Fibroblast of skin of abdomen (primary cell): ENCODE measurements at regions not wholly inside any gene's neighbourhood (a gene's known extent, or its start where the extent isn't known, plus 50 kb on each side); places are given as distances from the start of the nearest gene placed in this dataset.
A peak's percentile ranks its signal among the peaks of the same experiment; 100 is the strongest.
"Not testable (repeated sequence)": the region's sequence is repeated elsewhere in the genome, so short reads cannot be mapped to it uniquely, and the experiment has no call there.

Experiments
- DNase-seq: peaks from one replicate; pipeline ENCODE4 v3.0.0-alpha.2; 2013

DNA sequence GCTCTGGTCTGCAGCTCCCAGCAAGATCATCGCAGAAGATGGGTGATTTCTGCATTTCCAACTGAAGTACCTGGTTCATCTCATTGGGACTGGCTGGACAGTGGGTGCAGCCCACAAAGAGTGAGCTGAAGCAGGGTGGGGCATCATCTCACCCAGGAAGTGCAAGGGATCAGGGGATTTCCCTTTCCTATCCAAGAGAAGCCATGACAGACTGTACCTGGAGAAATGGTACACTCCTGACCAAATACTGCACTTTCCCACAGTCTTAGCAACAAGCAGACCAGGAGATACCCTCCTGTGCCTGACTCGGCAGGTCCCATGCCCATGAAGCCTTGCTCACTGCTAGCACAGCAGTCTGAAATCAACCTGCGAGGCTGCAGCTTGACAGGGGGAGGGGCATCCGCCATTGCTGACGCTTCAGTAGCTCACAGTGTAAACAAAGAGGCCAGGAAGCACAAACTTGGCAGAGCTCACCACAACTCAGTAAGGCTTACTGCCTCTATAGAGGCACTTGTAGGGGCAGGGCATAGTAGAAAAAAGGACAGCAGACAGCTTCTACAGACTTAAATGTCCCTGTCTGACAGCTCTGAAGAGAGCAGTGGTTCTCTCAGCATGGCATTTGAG lies 60.5 kb downstream of the AREG start:
- DNase-seq: peak; percentile 16

DNA sequence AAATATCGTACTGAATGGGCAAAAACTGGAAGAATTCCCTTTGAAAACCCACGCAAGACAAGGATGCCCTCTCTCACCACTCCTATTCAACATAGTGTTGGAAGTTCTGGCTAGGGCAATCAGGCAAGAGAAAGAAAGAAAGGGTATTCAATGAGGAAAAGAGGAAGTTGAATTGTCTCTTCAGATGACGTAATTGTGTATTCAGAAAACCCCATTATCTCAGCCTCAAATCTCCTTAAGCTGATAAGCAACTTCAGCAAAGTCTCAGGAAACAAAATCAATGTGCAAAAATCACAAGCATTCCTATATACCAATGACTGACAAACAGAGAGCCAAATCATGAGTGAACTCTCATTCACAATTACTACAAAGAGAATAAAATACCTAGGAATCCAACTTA lies 64.4 kb downstream of the AREG start:
- not testable (repeated sequence) for DNase-seq

DNA sequence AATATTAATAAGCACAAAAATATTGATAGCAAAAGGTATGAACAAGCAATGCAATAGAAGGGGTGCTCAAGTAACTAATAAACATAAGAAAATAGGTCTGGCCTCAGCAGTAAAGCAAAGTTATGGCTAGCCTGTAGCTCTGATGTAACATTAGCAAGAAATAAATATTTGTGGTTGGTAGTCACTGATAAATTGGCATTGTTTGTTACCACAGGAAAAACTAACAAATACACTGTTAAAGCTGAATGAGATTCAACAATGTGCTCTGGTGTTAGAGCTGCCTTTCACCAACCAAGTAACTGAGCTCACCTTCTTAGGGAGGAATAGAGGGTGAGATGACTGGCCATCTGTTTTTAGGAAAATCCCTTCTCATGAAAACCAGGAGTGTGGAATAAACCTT lies 71.4 kb downstream of the AREG start:
- DNase-seq: no peak

DNA sequence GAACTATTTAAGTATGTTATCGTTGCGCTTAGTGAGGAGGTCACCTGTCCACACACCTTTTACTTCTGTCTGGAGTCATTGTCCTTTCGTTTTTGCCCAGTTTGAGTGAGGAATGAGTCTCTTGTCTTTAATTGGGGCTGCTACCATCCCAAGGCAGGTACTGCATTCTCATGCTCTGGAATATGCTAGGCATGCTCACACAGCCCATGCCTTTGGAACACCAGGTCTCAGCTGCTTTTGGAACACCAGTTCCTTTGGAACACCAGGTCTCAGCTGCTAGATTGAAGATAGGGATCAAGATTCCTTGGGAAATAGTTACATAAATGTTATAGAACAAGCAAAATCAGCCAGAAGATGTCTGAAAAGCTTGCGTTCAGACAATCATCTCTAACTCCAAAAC lies 73.1 kb downstream of the AREG start:
- DNase-seq: no peak

DNA sequence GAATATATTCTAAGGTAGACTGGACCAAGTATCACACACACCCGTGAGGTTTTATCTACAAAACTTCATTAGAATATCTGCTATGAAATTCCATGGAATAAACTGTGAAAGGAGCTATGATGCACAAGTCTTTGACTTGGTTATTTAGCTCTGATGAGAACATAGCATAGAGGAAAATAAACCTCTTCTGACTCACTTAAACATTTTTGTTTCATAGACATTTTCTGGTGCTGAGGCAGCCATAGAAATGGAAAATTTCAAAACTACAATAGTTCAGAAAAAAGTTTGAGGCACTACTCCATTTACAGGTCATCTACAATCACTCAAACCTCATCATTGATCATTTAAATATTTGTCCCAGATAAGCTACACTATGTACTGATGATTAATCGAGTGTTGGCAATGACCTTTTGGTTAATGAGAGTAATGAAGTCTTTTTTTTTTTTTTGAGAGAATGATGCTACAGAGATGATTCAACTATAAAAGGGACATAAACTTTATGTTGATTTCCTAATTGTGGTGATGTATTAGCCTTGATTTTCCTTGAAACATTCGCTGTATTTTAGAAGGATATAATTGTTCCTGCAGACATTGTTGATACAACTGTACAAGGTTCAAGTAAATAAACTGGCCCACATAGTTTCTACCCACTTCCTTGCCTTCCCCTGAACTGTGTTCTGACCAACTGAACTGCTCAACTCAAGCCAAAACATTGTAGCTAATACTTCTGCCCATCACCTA lies 77.5 kb downstream of the AREG start:
- DNase-seq: no peak

DNA sequence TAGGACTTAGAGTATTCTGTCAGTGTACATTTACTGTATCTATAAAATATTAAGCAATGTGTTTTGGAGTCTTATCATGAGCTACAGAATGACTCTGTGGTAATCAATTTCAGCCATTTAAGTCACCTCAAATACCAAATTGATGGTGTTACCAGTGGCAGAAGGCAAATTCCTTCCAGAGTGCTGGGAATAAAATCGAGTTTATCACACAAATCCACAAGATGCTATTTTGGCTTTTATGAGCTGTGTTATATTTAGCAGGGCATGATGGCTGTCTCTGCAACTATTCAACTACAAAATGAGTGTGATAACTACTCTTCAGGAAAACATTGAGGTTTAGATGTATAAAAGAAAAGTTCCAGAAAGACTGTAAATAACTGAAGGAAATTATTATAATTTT lies 78.2 kb downstream of the AREG start:
- no peak for DNase-seq

DNA sequence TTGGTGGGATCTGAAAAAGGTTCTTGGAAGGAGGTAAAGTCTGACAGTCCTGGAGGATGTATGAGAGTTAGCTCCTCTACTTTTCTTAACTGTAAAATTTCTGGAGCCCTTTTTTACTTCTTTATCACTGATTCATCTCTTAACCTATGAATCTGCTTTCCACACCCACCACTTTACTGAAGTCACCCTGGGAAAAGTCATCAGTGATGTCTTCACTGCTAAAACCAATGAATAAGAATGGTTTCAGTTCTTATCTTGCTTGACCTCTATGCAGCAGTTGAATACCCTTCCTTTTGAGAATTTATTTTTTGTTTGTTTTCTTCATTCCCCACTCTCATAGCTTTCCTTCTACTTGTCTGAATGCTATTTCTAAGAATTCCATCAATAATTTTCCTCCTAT lies 80.0 kb downstream of the AREG start:
- DNase-seq: no peak

DNA sequence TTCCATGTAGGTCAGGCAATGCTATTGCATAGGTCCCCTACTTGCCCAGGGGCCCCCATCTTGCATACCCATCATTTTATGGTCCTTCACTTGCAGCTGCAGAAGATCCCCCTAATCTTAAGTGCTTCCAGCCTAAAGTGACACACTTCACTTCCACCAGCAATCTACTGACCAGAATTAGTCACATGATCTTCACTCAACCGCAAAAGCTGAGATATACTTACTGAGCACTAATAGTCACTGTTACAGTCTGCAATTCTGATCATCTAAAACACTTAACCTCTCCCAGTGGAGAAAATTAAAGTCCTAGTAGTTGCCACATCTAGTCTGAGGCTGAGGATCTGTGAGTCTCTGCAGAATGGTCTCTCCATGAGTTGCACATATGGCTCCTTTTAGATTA lies 82.1 kb downstream of the AREG start:
- DNase-seq: no peak

DNA sequence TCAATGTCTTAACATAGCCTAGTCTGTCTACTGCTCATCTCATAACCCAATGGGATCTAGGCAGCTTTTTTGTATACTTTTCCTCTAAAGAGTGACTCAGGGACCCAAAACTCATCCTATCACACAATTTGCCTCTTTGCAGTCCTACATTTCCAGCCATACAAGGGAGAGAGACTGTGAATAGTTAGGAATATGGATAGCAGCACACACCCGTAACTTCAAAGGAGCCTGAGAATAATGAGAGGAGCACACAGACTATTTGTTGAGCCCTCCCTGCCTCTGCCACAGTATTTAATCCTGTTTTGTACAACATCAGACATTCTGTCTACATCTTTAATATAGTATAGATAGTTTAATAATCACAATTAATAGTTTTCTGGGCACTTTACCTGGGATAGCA lies 83.2 kb downstream of the AREG start:
- DNase-seq: no peak

DNA sequence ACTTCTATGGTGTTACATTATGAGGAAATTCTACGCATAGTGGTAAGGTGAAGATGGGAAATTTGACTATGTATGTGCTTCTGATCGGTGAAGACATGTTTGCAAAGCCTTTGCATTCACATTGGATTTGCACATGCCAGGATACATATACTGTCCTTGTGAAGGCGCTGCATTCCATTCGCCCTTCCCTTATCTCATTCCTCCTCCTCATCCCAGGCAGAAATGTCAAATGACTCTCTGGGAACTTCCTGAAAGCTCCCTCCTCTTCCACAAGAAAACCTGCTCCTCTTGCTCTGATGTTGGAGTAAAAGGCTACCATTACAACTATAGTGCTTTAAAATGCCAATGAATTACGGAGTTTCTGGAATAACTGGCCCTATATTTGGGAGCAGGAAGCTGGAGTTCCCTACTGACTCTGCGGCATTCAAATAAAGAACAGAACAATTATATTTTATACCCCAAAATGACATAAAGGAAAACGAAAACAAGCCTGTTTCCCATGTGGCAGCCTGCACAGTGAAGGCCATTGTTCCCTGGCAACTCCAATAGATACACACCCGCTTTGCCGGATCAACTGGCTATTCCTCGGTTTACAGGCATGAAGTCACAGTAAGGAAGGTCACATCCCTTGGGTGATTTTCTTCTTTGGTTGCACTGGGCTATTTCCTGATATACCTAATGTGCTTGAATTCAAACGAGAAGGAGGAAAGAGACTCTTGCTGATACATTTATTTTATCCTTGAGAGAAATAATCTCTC lies 84.5 kb downstream of the AREG start:
- DNase-seq: no peak

DNA sequence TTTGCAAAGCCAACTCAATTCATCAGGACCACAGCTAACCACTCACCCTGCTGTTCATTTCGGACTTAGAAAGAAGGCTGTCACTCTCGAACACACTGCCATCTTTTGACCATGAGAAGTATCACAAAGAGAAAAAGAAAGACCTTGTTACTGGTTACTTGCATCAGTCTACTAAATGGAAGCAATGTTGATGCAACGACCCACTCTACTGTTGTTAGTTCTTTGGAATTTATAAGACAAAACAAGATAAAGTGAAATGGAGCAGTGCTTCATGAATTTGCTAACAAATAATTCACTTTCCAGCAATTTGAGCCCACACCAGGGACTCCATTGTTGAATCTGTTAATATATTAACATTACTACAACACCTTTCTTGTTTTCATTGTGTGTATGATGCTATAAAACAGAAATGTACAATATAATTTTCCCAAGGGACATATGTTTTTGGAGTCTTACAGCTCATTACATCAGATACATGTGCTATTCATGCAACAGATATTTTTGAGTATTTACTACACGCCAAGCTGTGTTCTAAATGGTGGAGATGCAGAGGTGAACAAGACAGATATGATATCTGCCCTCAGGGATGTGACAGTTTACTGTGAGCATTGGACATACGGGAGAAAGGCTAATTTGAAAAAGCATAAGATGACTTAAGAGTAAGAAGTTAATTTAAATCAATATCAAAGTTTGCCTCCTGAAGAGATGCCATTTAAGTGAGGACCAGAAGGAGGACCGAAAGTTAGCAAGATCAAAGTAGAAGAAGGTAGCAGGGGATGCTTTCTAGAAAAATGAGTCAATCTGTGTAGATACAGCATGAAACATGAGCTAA lies 87.2 kb downstream of the AREG start:
- peak; percentile 91 for DNase-seq

DNA sequence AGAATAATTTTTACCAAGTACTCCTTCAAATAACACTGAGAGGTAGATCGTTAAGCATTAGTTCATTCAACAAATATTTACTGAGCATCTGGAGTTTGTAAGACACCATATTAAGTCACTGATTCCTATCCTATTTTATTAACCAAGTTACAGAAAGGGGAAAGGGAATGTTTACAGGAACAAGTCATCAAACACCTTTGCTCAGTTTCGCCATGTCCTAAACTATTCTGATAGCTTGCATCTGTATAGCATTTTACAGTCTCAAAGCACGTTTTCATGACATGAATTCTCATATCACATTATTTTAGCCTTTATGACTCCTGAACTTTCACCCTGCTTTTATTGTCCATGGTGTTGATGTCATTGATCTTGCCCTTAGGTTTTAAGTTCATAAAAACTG lies 89.2 kb downstream of the AREG start:
- DNase-seq: no peak

DNA sequence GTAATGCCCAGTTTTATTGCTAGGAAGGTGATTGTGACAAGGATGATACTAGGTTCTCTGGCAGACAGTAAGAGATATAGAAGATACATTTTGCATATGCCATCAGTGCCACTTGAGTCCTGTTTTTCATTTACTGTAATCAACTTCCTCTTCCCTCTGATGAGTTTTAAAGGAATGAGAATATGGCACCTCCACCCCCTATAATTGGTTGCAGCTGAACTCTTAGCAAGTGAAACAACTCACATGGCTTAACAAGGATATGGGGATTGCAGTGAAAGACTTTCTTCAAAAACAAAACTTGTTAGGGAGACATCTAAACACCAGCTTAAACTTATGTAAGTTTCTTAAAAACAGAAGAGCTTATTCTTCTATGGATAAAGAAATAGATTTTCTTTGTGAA lies 90.0 kb downstream of the AREG start:
- peak; percentile 40 for DNase-seq

DNA sequence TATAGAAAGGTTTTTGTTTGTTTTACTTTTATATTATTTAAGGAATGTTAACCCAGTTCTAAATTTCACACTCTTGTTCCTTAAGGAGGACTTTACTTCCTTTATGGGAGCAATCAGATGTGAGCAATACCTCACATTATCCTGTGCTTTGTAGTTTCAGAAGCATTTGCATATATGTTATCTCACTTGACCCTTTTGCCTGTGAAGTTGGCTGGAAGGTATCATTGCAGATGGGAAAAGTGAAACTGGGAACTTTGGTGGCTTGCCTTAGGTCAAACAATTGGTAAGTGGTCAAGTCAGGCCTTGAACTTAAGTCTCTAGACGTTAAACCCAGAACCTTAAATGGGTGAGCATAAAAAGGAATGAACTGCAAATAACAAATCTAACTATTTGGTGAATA lies 90.6 kb downstream of the AREG start:
- DNase-seq: no peak

DNA sequence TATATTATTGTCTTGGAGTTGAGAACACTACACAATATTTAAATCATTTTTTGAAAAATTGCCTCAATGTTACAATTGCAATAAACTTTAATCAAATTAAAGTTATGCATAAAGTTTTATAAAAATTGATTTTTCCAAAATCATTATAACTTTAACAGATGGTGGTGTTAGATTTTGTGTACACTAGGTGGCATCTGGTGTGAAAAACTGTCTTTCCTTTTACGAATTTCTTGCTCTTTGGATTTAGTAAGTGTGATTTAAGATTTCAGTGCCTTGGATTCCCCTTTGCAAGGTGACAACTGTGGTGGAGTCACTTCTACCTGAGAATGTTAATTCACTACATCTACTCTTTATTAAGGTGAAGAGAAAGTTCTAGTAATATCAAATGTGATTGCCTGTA lies 91.6 kb downstream of the AREG start:
- no peak for DNase-seq

DNA sequence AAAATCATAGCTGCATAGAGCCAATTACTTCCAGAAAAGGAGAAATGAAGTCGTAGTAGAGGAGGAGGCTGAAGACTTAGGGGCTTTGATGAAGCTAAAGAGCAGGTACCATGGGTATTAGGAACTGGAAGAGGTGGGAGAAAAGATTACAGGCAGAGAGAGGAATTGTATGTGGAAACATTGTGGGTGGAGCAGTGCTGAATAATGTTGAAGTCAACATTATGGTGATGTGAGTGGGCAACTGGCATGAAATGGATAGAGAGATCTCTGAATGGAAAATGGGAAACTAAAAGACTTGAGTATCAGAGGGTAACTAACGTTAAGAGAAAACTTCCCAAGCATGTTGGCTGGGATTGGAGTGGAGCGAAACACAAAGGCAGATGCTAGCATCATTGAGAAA lies 92.5 kb downstream of the AREG start:
- DNase-seq: no peak

DNA sequence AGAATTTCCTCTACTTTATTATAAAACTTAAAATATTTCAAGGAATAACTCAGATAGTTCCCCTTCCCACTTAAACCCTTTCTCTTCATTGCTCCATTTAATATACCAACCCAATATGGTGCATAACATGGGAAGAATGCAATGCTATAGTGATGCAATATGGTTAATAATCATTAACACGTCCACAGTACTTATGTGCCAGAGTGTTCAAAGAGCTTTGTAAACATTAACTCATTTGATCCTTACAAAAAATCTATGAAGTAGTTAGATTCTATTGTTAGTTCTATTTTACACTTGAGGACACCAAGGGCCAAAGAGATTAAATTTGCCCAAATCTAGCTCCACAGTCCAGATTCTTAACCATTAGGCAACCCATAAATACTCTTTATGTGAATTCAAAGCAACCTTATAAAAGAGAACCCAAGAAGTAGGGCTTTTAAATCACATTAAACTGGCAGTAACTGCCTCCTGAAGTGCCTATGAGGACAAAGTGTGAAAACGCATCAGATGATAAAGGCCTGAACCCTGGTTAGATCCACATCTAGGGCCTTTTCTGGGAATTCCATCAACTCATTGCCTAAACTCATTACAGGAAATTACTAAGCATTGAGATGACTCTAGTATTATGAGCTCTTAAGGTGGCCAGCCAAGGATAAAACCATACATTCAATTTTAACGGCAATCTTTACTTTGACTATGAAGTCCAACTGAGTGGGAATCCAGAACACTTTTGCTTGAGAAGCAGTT lies 94.3 kb downstream of the AREG start:
- no peak for DNase-seq

DNA sequence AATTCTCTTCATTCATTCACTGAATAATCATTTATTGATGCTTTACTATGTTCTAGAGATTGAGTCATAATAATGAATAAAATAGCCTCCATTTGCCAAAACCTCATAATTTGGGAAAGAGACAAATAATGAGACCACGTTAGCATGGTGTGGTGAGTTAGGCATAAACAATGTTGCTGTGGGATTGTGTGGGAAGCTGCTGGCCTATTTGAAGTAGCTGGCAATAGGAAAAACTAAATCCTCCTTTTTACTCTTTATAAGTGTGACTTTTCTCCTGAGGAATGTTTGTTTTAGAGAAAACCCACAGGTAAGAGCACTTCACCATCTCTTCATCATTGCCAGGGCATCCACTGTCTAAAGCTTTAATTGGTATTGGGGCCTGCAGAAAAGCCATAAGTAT lies 95.3 kb downstream of the AREG start:
- peak; percentile 70 for DNase-seq

DNA sequence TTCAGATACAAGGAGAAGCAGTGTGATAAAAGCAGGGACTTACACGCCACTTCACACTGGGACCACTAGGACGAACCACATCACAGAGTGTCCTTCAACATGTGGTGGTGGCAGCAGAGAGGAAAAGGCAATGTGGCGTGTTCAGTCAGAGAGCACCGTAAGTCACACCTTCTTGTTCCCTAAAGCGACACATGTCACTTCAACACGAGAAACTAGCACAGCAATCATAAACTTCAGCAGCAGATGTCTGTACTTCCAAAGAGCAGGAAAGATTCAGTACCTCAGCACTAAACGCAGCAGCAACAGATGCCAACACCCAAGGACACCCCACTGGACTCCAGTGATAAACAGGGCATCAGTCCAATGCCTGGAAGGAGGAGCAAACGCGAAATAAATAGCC lies 96.7 kb downstream of the AREG start:
- DNase-seq: no peak

DNA sequence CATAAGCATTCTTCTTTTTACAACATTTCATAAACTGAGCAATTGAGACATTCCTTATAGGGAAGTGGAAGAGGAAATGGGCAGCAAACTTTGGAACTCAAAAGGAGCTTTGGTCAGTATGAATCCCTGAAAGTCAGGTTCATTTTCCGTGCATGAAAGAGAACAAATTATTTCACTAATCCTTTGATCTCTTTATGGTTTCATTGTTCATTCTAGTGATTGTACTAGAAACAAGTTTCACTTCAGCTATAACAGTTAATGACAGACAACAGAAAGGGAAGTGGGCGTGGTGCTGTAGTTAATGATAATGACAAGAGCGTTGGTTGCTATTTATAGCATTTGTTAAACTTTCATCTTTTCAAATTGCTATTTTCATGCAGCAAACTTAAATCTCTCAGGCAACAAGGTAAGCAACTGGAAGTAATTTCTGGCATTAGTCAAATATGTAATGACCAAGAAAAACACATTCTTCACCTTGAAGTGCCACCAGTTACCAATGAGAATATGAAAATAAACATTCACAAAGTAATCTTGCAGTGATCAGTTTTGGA lies 98.4 kb downstream of the AREG start:
- DNase-seq: no peak

DNA sequence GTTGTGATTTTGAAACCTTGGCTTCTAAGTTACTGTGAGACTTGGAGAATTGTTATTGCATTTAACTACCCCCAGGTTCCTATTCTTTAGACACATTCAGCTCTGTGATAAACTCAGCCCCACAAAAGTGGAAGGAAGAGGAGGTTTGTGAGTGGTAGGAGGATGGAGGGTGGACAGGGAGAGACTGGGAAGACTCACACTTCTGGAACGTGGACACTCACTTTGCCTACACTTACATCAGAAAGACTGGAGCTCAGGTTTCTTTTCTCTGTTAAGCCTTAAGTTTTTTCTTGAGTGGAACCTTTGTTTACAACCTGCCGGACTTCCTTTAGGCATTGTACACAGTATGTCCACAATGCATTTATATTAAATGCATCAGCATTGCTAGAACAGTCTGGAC lies 99.0 kb downstream of the AREG start:
- peak; percentile 88 for DNase-seq
